LoVo (cell line): ENCODE measurements at regions not wholly inside any gene's neighbourhood (a gene's known extent, or its start where the extent isn't known, plus 50 kb on each side); places are given as distances from the start of the nearest gene placed in this dataset.
A peak's percentile ranks its signal among the peaks of the same experiment; 100 is the strongest.

Experiments
- DNase-seq: peaks from one replicate; pipeline ENCODE4 v3.0.0-alpha.2; 2016; ENCODE audit warnings: low spot score

DNA sequence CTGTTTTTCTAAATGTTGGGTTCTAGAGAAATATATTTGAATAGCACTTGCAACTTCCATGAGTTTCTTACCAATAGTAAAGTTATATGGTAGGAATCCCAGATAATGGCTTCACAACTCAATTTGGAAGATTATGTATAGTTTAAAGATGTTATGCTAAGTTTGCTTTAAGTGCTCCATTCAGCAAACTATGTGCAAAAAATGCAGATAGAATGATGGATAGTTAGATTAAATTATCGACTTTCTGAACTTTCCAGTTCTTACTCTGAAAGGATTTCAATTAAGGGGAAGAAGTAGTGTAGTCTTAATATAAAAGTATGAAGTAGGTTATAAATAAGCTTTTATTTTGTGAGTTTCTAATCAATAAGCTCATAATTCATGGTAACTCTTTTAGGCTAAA is 60.7 kb upstream of the NFKB1 start:
- no peak for DNase-seq

DNA sequence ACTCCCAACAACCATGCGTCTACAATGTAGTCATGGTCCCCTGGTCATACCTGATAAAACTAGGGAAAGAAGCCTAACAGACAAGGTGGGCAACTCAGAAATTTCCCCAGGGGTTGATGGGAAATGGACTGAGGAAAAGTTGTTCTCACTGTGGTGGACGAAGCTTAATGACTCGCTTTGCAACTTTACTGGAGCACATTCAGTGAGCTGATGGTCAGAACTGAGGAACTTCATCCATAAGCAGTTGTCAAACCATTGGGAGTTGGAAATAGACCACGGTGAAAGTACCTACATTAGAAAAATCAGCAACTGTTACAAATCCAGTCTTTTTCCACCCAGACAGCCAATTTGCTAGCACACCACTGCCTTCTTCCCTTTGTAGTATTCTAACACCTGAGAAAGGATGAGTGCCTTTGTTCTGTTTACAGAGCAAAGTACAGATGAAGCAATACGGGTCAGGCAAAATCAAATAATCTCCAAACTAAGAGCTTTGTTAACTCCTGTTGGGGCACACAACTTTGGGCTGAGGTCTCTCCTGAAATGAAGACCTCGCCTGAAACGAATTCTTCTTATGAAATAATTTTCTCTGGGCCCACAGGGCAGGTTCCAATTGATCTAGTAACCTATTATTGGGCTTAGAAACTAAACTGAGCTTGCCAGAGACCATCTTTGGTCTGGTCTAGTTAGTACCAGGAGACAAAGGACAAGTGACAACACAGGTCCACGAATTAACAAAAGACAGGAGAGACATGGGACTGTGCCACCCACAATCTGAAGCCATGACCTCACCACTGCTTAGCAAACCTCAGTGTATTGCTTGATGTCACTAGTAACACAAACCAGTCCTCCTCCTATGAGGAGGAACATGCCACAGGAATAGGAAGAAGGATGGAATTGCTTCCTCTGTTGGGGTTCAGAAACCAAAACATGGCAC is 58.9 kb upstream of the NFKB1 start:
- no peak for DNase-seq

DNA sequence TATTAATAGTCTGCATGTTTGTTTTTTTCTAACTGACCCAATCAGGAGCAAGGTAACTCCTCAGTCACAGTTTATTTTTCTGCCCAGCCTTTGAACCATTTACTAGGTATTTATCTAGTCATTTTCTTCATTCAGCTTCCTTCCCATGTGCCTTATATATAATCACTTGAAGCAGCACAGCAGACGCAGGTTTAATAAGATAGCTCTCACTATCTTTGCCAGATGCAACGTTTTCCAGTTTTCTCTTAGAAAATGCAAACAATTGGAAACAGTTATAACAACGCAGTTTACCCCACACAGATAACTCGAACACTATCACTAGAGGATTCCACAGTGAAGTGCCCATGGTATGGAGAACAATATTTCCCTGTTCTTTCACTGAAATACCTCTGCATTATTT is 56.4 kb upstream of the NFKB1 start:
- no peak for DNase-seq

DNA sequence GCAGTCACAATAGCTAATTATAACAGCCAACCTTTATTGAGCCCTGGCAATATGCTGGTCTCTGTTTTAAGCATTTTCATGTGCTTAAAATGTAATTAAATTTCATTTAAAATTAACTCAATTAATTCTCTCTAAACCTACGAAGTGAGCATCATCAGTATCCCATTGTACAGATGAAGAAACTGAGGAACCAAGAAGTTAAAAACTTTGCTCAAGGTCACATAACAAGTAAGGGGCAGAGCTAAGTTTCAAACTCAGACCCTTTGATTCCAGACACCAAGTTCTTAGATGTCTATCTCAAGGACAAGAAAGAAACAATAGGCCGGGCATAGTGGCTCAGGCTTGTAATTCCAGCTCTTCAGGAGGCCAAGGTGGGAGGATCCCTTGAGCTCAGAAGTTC is 55.9 kb upstream of the NFKB1 start:
- no peak for DNase-seq

DNA sequence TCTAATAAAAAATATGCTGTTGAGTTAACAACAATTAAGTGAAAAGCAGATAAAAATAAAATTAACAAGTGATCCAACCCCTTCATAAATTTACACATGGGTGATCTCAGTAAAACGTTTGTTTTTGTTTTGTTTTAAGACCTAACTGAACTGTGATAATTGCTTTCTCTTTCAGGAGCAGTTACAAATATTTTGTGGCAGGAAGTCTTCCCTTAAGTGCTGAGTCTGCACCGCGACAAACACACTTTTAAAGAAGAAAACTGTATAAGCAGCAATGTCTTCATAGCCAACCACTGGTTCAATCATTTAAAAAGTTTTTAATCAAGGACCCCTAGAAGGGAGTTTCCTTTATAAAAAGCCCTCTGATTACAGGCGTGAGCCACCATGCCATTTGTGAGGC is 53.7 kb upstream of the NFKB1 start:
- DNase-seq = no peak

DNA sequence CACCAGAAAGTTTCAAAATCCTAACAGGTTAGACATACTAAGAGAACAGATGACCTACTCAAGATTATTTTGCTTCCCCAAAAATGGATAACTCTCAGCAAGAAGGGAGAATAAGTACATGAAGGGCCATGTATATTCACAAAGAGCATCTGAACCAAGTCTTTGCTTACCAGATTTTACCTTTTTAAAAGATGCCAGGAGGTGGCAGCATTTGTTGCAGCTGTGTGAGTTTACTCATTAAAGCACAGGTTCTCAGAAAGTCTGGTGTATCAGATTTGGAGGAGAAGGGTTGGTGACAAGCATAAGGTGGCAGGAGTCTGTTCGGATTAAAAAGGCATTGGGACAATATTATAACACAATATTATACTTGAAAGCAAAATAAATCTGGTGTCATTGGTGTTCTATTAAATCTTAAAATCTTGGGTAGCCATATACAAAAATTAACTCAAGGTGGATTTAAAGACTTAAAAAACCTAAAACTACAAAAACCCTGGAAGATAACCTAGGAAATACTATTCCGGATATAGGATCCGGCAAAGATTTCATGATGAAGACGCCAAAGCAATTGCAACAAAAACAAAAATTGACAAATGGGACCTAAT is 51.3 kb upstream of the NFKB1 start:
- peak; percentile 51 for DNase-seq

DNA sequence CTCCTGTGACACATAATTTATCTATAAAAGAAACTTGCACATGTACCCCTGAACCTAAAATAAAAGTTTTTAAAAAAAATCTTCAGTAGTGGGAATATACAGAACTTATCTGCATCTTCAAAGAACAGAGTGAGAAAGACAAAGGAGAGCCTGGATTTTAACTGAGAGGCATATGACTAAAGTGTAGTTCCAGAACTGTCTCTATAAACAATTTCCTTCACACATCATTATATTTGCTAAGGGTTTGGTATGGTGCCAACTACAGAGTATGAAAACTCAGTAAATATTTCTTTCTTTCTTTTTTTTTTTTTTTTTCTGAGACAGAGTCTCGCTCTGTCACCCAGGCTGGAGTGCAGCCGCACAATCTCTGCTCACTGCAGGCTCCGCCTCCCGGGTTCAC is 49.9 kb upstream of the NFKB1 start:
- DNase-seq = no peak
